ENCODE measurements at regions not wholly inside any gene's neighbourhood (a gene's known extent, or its start where the extent isn't known, plus 50 kb on each side); places are given as distances from the start of the nearest gene placed in this dataset.
A peak's percentile ranks its signal among the peaks of the same experiment; 100 is the strongest.

DNA sequence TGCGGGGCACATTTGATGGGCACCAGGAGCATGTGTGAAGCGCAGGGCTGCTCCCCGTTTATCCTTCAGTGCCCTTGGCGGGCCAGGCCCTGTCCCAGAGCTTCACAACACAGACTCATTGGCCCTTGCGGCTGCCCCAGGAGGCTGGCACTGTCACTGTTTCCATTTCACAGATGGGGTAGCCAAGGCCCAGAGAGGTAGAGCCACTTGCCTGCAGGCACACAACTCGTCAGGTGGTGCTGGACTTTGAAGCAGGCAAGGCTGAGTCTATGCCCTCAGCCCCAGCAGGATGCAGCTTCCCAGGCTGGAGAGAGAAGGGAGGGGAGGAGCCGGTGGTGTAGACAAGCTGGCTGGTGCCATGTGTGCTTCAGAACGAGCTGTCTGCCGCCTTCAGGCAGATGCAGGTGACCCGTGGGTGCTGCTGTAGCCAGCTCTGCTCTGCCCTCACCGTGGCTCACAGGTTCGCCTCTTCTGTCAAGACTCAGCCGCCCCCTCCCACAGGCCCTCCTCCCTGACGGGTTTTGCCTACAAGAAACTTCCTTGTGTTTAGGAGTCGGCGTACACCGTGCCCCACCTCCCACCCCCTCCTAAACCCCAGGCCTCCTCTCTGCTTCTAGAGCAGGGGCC, 232.3 kb upstream of the CIBAR2 start:
- H3K27ac ChIP-seq (ENCODE audit: insufficient read depth, low read length, poor library complexity, severe bottlenecking), result no peak overlapping the region
- H3K9me3 Mint-ChIP-seq, result no peaks in the 10 kb centered on the region
- H3K36me3 Mint-ChIP-seq, result no peaks in the 10 kb centered on the region
- H3K4me3 Mint-ChIP-seq, result no peak overlapping the region
- peaks cover 0 to 2% (median 0%) of the 10 kb centered on the region in 4 donors for H3K4me1 Mint-ChIP-seq
- H3K4me1 ChIP-seq (ENCODE audit: control insufficient read depth, insufficient read depth, low read length, poor library complexity, severe bottlenecking), result no peaks in the 10 kb centered on the region
- no peaks in the 10 kb centered on the region for H3K9me3 ChIP-seq (ENCODE audit: control insufficient read depth in 2 of 2, low read length in 2 of 2)
- no peaks in the 10 kb centered on the region for H3K27me3 Mint-ChIP-seq
- H3K27ac Mint-ChIP-seq, result no peak overlapping the region
- no peaks in the 10 kb centered on the region for H3K36me3 ChIP-seq (ENCODE audit: control insufficient read depth, insufficient read depth, low read length)
- DNase-seq (no peak), ATAC-seq (ENCODE audit: low read depth in 2 of 2) (no peak)
- no peaks in the 10 kb centered on the region for H3K27me3 ChIP-seq (ENCODE audit: control insufficient read depth, insufficient read depth, low read length)
- no peak overlapping the region for H3K4me3 ChIP-seq (ENCODE audit: low read depth, low read length)

DNA sequence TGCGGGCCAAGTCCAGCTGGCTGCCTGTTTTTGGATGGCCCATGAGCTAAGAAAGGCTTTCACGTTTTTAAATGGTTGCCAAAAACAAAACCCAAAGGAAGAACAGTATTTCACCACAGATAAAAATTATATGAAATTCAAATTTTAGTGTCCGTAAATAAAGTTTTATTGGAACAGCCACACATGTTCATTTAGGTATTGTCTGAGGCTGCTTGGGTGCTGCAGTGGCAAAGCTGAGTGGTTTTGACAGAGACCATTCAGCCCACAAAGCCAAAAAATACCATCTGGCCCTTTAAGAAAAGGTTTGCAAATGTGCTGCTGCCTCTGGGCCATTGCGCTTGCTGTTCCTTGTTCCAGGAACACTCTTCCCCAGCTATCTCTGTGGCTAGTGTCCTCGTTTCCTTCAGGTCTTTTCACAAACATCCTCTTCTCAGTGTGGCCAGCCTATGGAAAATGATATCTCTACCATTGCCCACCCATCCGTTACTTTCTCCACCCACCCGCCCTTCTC, 232.9 kb upstream of the CIBAR2 start:
- H3K36me3 ChIP-seq (ENCODE audit: control insufficient read depth, insufficient read depth, low read length), result no peaks in the 10 kb centered on the region
- Mint-ChIP-seq H3K9me3 (no peaks in the 10 kb centered on the region), H3K4me3 (no peak overlapping the region), H3K27me3 (no peaks in the 10 kb centered on the region), H3K4me1 (peaks cover 0 to 2% (median 0%) of the 10 kb centered on the region in 4 donors), H3K36me3 (no peaks in the 10 kb centered on the region), H3K27ac (no peak overlapping the region)
- no peak overlapping the region for H3K4me3 ChIP-seq (ENCODE audit: low read depth, low read length)
- no peaks in the 10 kb centered on the region for H3K27me3 ChIP-seq (ENCODE audit: control insufficient read depth, insufficient read depth, low read length)
- no peaks in the 10 kb centered on the region for H3K9me3 ChIP-seq (ENCODE audit: control insufficient read depth in 2 of 2, low read length in 2 of 2)
- no peak overlapping the region for H3K27ac ChIP-seq (ENCODE audit: insufficient read depth, low read length, poor library complexity, severe bottlenecking)
- no peaks in the 10 kb centered on the region for H3K4me1 ChIP-seq (ENCODE audit: control insufficient read depth, insufficient read depth, low read length, poor library complexity, severe bottlenecking)
- DNase-seq (no peak), ATAC-seq (ENCODE audit: low read depth in 2 of 2) (no peak)

DNA sequence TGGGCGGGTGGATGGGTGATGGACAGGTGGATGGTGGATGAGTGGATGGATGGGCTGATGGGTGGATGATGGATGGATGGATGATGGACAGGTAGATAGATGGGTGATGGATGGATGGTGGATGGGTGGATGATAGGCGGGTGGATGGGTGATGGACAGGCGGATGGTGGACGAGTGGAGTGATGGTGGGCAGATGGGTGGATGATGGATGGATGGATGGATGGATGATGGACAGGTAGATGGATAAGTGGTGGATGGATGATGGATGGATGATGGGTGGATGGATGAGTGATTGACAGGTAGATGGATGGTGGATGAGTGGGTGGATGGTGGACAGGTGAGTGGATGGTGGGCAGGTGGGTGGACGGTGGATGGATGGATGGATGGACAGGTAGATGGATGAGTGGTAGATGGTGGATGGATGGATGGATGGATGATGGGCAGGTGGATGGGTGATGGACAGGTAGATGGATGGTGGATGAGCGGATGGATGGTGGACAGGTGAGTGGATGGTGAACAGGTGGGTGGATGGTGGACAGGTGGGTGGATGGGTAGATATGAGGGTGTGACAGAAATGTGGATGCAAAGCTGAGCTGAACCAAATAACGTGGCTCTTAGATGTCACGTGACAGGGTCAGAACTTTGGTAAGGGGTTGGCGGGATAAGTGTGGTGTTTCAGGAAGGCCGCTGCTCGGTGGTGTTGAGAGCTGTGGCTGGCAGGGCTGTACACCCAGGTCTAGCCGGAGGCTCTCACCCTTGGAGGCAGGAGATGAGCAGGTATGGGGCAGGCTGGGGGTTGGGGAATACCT, 234.3 kb upstream of the CIBAR2 start:
- Mint-ChIP-seq H3K9me3 (no peaks in the 10 kb centered on the region), H3K27ac (no peak overlapping the region), H3K4me3 (no peak overlapping the region), H3K4me1 (peaks cover 0 to 2% (median 0%) of the 10 kb centered on the region in 4 donors), H3K27me3 (no peaks in the 10 kb centered on the region), H3K36me3 (no peaks in the 10 kb centered on the region)
- Histone ChIP-seq H3K27ac (ENCODE audit: insufficient read depth, low read length, poor library complexity, severe bottlenecking) (no peak overlapping the region), H3K4me1 (ENCODE audit: control insufficient read depth, insufficient read depth, low read length, poor library complexity, severe bottlenecking) (no peaks in the 10 kb centered on the region), H3K36me3 (ENCODE audit: control insufficient read depth, insufficient read depth, low read length) (no peaks in the 10 kb centered on the region), H3K27me3 (ENCODE audit: control insufficient read depth, insufficient read depth, low read length) (no peaks in the 10 kb centered on the region), H3K9me3 (ENCODE audit: control insufficient read depth in 2 of 2, low read length in 2 of 2) (no peaks in the 10 kb centered on the region), H3K4me3 (ENCODE audit: low read depth, low read length) (no peak overlapping the region)
- DNase-seq (no peak), ATAC-seq (ENCODE audit: low read depth in 2 of 2) (no peak)

DNA sequence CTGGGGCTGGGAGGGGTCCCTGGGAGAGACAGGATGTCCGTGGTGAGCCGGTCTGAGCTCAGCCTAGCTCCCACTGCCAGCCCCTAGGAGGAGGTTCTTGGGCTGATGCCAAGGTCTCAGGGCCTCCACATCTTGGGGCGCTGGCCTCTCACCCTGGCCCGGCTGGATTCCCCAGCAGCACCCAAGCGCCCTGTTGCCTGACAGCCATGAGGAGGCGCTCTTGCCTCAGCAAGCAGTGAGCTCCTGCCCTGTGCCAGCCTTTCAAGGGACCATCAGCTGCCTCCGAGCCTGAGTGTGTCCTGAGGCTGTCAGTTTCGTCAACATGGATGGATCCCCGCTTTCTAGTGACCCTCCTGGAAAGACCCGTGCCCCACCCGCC, 234.9 kb upstream of the CIBAR2 start:
- no peak overlapping the region for H3K27ac Mint-ChIP-seq
- H3K9me3 Mint-ChIP-seq, result no peaks in the 10 kb centered on the region
- no peak for DNase-seq
- Histone ChIP-seq H3K9me3 (ENCODE audit: control insufficient read depth in 2 of 2, low read length in 2 of 2) (no peaks in the 10 kb centered on the region), H3K4me3 (ENCODE audit: low read depth, low read length) (no peak overlapping the region), H3K27me3 (ENCODE audit: control insufficient read depth, insufficient read depth, low read length) (no peaks in the 10 kb centered on the region), H3K27ac (ENCODE audit: insufficient read depth, low read length, poor library complexity, severe bottlenecking) (no peak overlapping the region), H3K36me3 (ENCODE audit: control insufficient read depth, insufficient read depth, low read length) (no peaks in the 10 kb centered on the region), H3K4me1 (ENCODE audit: control insufficient read depth, insufficient read depth, low read length, poor library complexity, severe bottlenecking) (no peaks in the 10 kb centered on the region)
- no peaks in the 10 kb centered on the region for H3K36me3 Mint-ChIP-seq
- no peak for ATAC-seq (ENCODE audit: low read depth in 2 of 2)
- H3K4me3 Mint-ChIP-seq, result no peak overlapping the region
- H3K27me3 Mint-ChIP-seq, result no peaks in the 10 kb centered on the region
- peaks cover 0 to 2% (median 0%) of the 10 kb centered on the region in 4 donors for H3K4me1 Mint-ChIP-seq

DNA sequence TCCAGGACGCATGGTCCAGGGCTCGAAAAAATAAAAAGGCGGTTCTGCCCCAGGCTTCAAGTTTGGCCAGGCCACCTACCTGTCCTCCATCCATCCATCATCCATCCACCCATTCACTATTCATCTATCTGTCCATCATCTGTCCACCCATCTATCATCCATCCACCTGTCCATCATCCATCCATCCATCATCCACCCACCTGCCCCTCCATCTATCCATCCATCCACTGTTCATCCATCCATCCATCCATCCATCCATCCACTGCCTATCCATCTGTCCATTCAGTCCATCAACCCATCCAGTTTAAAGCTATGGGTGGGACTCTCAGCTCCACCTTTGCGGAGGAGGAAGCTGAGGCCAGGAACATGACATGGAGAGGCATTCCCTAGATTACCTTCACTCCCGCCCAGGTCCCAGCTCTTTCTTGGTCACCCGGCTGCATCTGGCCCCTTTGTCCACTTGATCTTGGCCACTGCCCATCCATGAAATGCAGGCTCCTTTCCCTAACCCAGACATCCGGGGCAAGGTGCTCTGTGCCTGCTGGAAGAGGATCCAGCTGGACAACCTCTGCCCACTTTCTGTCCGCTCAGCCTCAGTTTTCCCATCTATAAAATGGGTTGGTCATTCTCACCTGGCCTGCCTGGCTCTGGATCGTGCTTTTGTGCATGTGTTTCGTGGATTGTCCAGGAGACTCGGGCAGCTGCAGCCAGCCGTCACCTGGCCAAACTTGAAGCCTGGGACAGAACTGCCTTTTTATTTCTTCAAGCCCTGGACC, 236.0 kb upstream of the CIBAR2 start:
- Histone ChIP-seq H3K9me3 (ENCODE audit: control insufficient read depth in 2 of 2, low read length in 2 of 2) (no peaks in the 10 kb centered on the region), H3K27me3 (ENCODE audit: control insufficient read depth, insufficient read depth, low read length) (no peaks in the 10 kb centered on the region), H3K36me3 (ENCODE audit: control insufficient read depth, insufficient read depth, low read length) (no peaks in the 10 kb centered on the region), H3K4me3 (ENCODE audit: low read depth, low read length) (no peak overlapping the region), H3K4me1 (ENCODE audit: control insufficient read depth, insufficient read depth, low read length, poor library complexity, severe bottlenecking) (no peaks in the 10 kb centered on the region), H3K27ac (ENCODE audit: insufficient read depth, low read length, poor library complexity, severe bottlenecking) (no peak overlapping the region)
- DNase-seq (no peak), ATAC-seq (ENCODE audit: low read depth in 2 of 2) (no peak)
- peaks cover 0 to 4% (median 0%) of the 10 kb centered on the region in 7 donors for H3K9me3 Mint-ChIP-seq
- H3K4me3 Mint-ChIP-seq, result no peak overlapping the region
- peaks cover 0 to 2% (median 0%) of the 10 kb centered on the region in 4 donors for H3K4me1 Mint-ChIP-seq
- H3K27ac Mint-ChIP-seq, result no peak overlapping the region
- no peaks in the 10 kb centered on the region for H3K36me3 Mint-ChIP-seq
- H3K27me3 Mint-ChIP-seq, result no peaks in the 10 kb centered on the region

DNA sequence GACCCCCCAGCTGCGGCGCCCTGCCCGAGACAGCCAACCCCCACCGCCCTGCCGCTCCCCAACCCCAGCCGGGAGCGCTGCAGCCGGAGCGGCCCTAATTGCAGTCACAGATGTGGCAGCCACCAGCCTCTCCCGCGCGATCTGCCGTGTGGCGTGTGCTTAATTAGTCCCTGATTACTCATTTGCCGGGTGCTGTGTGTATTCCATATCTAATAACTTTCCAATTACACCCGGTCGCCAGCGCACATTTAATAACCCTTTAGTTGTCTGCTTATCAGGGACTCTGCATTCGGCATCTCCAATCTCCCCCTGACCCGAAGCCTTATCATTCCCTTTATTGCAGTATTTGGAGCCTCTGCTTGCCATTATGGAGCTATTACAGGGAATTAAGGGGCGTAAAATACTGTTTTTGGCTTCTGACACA, 236.7 kb upstream of the CIBAR2 start:
- Mint-ChIP-seq H3K27me3 (no peaks in the 10 kb centered on the region), H3K36me3 (no peaks in the 10 kb centered on the region), H3K9me3 (peaks cover 0 to 4% (median 0%) of the 10 kb centered on the region in 7 donors), H3K27ac (peak overlapping the region in 1 of 3 donors; percentile 5), H3K4me1 (peaks cover 0 to 2% (median 0%) of the 10 kb centered on the region in 4 donors), H3K4me3 (no peak overlapping the region)
- ATAC-seq (ENCODE audit: low read depth in 2 of 2), result no peak
- DNase-seq, result no peak
- no peak overlapping the region for H3K27ac ChIP-seq (ENCODE audit: insufficient read depth, low read length, poor library complexity, severe bottlenecking)
- H3K36me3 ChIP-seq (ENCODE audit: control insufficient read depth, insufficient read depth, low read length), result no peaks in the 10 kb centered on the region
- H3K9me3 ChIP-seq (ENCODE audit: control insufficient read depth in 2 of 2, low read length in 2 of 2), result no peaks in the 10 kb centered on the region
- no peaks in the 10 kb centered on the region for H3K4me1 ChIP-seq (ENCODE audit: control insufficient read depth, insufficient read depth, low read length, poor library complexity, severe bottlenecking)
- H3K4me3 ChIP-seq (ENCODE audit: low read depth, low read length), result no peak overlapping the region
- H3K27me3 ChIP-seq (ENCODE audit: control insufficient read depth, insufficient read depth, low read length), result no peaks in the 10 kb centered on the region

DNA sequence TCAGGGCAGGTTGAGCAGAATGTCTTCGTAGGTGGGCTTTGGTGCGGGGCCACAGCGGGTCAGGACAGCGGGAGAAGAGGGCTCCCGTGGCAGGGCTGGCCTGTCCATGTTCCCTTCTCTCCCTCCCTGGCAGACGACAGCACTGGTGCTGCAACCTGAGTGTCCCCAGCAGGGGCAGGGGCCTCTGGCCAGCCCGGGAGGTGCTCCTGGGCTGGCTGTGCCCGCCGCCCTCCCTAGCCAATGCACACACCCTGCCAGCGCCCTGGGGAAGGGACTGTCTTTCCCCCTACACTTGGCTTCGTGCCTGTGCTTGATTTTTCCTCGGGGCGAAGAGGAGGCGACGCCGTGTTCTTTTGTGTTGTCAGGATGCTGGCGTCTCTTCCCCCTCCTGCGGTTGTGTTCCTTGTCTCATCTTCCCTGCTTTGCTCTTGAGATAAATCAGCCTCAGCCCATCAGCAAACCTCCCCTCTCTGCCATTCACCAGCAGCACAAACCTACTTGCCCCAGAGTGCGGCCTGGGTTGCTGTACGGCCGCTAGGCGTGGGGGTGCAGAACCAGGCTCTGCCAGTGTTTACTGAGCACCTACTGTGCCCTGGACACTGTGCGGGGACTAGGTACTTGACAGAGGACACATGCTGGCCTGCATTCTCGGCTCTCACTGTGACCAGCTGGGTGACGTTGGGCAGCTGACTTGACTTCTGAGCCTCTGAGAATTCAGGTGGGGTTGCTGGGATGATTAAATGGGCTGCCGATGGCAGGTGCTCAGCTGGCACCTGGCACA, 237.3 kb upstream of the CIBAR2 start:
- no peaks in the 10 kb centered on the region for H3K36me3 ChIP-seq (ENCODE audit: control insufficient read depth, insufficient read depth, low read length)
- Mint-ChIP-seq H3K9me3 (peaks cover 0 to 4% (median 0%) of the 10 kb centered on the region in 7 donors), H3K36me3 (no peaks in the 10 kb centered on the region), H3K27ac (no peak overlapping the region), H3K4me1 (peaks cover 0 to 2% (median 0%) of the 10 kb centered on the region in 4 donors), H3K27me3 (no peaks in the 10 kb centered on the region), H3K4me3 (no peak overlapping the region)
- ATAC-seq (ENCODE audit: low read depth in 2 of 2) (no peak), DNase-seq (no peak)
- H3K27me3 ChIP-seq (ENCODE audit: control insufficient read depth, insufficient read depth, low read length), result no peaks in the 10 kb centered on the region
- H3K9me3 ChIP-seq (ENCODE audit: control insufficient read depth in 2 of 2, low read length in 2 of 2), result no peaks in the 10 kb centered on the region
- H3K4me3 ChIP-seq (ENCODE audit: low read depth, low read length), result no peak overlapping the region
- H3K4me1 ChIP-seq (ENCODE audit: control insufficient read depth, insufficient read depth, low read length, poor library complexity, severe bottlenecking), result no peaks in the 10 kb centered on the region
- no peak overlapping the region for H3K27ac ChIP-seq (ENCODE audit: insufficient read depth, low read length, poor library complexity, severe bottlenecking)

Measured in CD4-positive, CD25-positive, alpha-beta regulatory T cell (primary cell).